Calu3 (cell line): ENCODE measurements at regions not wholly inside any gene's neighbourhood (a gene's known extent, or its start where the extent isn't known, plus 50 kb on each side); places are given as distances from the start of the nearest gene placed in this dataset.
A peak's percentile ranks its signal among the peaks of the same experiment; 100 is the strongest.

Experiments used
- BruUV-seq: library from RNA; stranded (reverse); fragments of 400-500 nt; replicated peaks from 2 replicates; lab custom pipeline; 2021; lab: Mats Ljungman, UMichigan
- CTCF ChIA-PET: fragments of 300-600 bp; sonication (Branson Sonifier 250); formaldehyde crosslinking; loops from one replicate; lab custom pipeline; 2022; ENCODE audit warnings: antibody characterized with exemption; lab: Charles Lee
- DNase-seq: peaks from one replicate; pipeline ENCODE4 v3.0.0; 2022
- H3K27ac Mint-ChIP-seq: one replicate; pipeline ENCODE4 v1.8.0; 2022; ENCODE audit warnings: mixed read lengths; ENCODE audit not compliant: unreplicated experiment
- H3K27me3 Mint-ChIP-seq: one replicate; pipeline ENCODE4 v1.8.0; 2022; ENCODE audit warnings: mixed read lengths; ENCODE audit not compliant: unreplicated experiment
- H3K36me3 Mint-ChIP-seq: one replicate; pipeline ENCODE4 v1.8.0; 2022; ENCODE audit warnings: mild to moderate bottlenecking, moderate library complexity, mixed read lengths; ENCODE audit not compliant: insufficient read depth, unreplicated experiment
- H3K4me1 Mint-ChIP-seq: one replicate; pipeline ENCODE4 v1.8.0; 2022; ENCODE audit warnings: mild to moderate bottlenecking, low read depth, mixed read lengths; ENCODE audit not compliant: unreplicated experiment
- H3K4me3 Mint-ChIP-seq: one replicate; pipeline ENCODE4 v1.8.0; 2022; ENCODE audit warnings: mild to moderate bottlenecking, low read depth, moderate library complexity, mixed read lengths; ENCODE audit not compliant: unreplicated experiment
- H3K9me3 Mint-ChIP-seq: one replicate; pipeline ENCODE4 v1.8.0; 2022; ENCODE audit warnings: low read depth, mixed read lengths; ENCODE audit not compliant: unreplicated experiment
- intact Hi-C: fragments of 100-400 bp; cut with micrococcal nuclease; formaldehyde crosslinking; loops from one replicate; pipeline ENCODE4 v1.10.0; 2022; ENCODE audit not compliant: unreplicated experiment
- TF ChIP-seq, protein P1 (sequence below): fragments of 200-600 bp; IDR thresholded peaks from one replicate; pipeline ENCODE4 v1.8.0; 2022; ENCODE audit warnings: antibody characterized with exemption; ENCODE audit not compliant: unreplicated experiment

DNA sequence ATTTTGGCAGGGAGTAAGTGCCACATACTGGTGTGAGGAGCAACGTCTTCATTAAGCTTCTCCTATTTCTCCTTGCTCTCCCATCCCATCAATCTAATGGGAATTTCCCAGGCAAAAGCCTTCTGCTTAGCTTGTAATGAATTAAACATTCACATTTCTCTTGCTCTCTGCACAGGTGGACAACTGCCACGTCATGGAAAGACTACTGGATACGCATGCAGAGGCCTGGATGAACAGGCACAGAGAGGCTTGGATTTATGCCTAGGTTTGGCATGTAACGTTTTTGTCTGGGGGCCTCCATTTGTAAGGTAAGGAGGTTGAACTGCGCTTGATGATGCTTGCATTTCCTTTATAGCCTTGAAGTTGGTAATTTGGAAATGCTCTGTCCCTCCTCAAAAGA, 374.8 kb downstream of the KLF12 start:
- Mint-ChIP-seq H3K27ac (no peak overlapping the region), H3K27me3 (no peaks in the 10 kb centered on the region), H3K4me3 (no peak overlapping the region), H3K36me3 (no peaks in the 10 kb centered on the region), H3K4me1 (no peaks in the 10 kb centered on the region), H3K9me3 (no peaks in the 10 kb centered on the region)
- DNase-seq, result no peak
- TF ChIP-seq, protein P1, sequence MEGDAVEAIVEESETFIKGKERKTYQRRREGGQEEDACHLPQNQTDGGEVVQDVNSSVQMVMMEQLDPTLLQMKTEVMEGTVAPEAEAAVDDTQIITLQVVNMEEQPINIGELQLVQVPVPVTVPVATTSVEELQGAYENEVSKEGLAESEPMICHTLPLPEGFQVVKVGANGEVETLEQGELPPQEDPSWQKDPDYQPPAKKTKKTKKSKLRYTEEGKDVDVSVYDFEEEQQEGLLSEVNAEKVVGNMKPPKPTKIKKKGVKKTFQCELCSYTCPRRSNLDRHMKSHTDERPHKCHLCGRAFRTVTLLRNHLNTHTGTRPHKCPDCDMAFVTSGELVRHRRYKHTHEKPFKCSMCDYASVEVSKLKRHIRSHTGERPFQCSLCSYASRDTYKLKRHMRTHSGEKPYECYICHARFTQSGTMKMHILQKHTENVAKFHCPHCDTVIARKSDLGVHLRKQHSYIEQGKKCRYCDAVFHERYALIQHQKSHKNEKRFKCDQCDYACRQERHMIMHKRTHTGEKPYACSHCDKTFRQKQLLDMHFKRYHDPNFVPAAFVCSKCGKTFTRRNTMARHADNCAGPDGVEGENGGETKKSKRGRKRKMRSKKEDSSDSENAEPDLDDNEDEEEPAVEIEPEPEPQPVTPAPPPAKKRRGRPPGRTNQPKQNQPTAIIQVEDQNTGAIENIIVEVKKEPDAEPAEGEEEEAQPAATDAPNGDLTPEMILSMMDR, result no peak
- intact Hi-C loops, result loop anchor here (10.0 kb wide), 1 partner anchor 525 kb away; no protein-coding TSS in a partner anchor
- BruUV-seq, result no TSS peak
- CTCF ChIA-PET, result no interaction called here

DNA sequence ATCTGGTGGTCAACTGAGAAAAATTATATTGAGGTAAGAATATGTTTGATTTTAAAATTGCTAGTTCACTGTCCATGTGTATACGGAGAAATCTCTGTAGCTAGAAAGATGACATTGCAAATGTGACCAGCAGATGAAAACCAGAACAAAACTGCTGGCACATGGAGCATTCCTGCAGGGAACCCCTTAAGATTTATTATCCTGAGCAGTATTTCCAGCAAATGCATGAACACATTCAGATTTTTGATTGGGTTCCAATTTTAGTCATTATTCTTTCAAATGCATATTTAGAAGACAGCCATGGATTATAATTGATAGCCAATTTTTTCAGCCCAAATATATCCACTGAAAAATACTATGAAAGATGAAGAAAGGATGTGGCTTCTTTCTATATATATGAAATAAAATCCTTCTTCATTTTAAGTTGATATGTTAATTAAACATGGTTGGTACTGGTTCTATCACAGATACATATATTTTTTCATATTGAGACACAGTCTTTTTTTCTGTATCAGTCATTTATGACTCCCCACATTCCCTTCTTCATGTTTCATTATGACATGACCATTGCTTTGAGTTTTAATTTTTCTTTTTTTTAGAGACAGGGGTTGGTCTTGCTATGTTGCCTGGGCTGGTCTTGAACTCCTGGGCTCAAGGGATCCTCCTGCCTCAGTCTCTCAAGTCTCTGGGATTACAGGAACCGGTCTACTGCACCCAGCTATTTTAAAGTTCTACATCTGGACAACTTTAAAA, 376.5 kb downstream of the KLF12 start:
- CTCF ChIA-PET, result no interaction called here
- Mint-ChIP-seq H3K9me3 (no peaks in the 10 kb centered on the region), H3K4me3 (no peak overlapping the region), H3K4me1 (no peaks in the 10 kb centered on the region), H3K36me3 (no peaks in the 10 kb centered on the region), H3K27ac (no peak overlapping the region), H3K27me3 (no peaks in the 10 kb centered on the region)
- intact Hi-C loops, result loop anchor here (10.0 kb wide), 1 partner anchor 527 kb away; no protein-coding TSS in a partner anchor
- TF ChIP-seq, protein P1, result no peak
- DNase-seq, result no peak
- no TSS peak for BruUV-seq

DNA sequence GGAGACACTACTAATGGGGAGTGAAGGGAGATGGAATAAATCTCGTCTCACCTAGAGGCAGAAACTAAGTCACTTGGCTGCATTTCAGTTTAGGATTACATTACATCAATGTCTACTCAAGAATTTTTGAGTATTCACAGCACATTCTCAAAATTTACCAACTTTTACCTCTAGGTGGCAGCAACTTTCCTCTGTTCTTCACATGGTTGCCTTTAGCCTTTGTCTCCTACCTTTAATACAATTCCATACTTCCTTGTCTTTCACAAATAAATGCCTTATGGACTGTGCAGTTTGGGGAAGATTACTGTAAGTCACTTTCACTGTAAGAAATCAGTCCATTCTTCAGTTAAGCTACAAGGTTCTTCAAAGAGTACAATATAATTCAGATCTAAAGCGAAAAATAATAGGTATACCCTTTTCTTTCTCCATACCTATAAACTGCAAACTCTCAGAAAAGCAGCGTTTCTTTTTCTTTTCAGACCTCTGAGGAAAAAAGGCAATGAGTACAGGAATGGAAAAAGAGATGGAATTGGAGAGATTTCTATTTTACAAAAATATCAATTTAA, 379.4 kb downstream of the KLF12 start:
- Mint-ChIP-seq H3K27me3 (no peaks in the 10 kb centered on the region), H3K27ac (no peak overlapping the region), H3K9me3 (no peaks in the 10 kb centered on the region), H3K4me3 (no peak overlapping the region), H3K36me3 (no peaks in the 10 kb centered on the region), H3K4me1 (no peaks in the 10 kb centered on the region)
- TF ChIP-seq, protein P1, result no peak
- CTCF ChIA-PET, result no interaction called here
- intact Hi-C loops, result loop anchor here (10.0 kb wide), 1 partner anchor 530 kb away; no protein-coding TSS in a partner anchor
- DNase-seq, result peak; percentile 32
- no TSS peak for BruUV-seq

DNA sequence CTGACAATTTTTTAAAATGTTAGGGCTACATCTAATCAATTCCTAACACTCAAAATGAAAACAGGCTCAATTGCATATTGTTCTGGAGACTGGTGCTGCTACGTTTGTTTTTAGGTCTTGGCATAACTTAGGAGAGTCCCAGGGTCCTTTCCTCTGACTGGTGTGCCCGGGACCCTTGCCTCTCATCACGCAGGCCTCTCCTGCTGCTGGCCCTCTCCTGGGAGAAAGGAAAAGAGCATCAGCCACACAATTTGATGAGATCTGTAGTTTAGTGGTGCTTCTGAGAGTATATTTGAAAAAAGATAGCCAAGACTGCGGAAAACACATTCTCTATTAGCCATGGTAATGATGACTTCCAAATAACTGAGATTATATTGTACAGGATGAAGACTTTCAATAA, 380.0 kb downstream of the KLF12 start:
- H3K36me3 Mint-ChIP-seq, result no peaks in the 10 kb centered on the region
- no peak overlapping the region for H3K27ac Mint-ChIP-seq
- CTCF ChIA-PET, result no interaction called here
- H3K4me3 Mint-ChIP-seq, result no peak overlapping the region
- intact Hi-C loops, result loop anchor here (10.0 kb wide), 1 partner anchor 531 kb away; no protein-coding TSS in a partner anchor
- H3K27me3 Mint-ChIP-seq, result no peaks in the 10 kb centered on the region
- TF ChIP-seq, protein P1, result no peak
- no TSS peak for BruUV-seq
- DNase-seq, result no peak
- no peaks in the 10 kb centered on the region for H3K4me1 Mint-ChIP-seq
- H3K9me3 Mint-ChIP-seq, result no peaks in the 10 kb centered on the region
